LHCN-M2 (cell line): ENCODE measurements at regions not wholly inside any gene's neighbourhood (a gene's known extent, or its start where the extent isn't known, plus 50 kb on each side); places are given as distances from the start of the nearest gene placed in this dataset.

Source experiments
- DNase-seq: peaks from one replicate; pipeline ENCODE4 v3.0.0-alpha.2; 2012; ENCODE audit warnings: low read depth

GRCh38 chr7:84821671-84822534, 365.0 kb downstream of the SEMA3D start:
- no peak for DNase-seq

GRCh38 chr7:84820481-84820880, 366.4 kb downstream of the SEMA3D start:
- DNase-seq, result no peak

GRCh38 chr7:84817016-84817415, 369.8 kb downstream of the SEMA3D start:
- no peak for DNase-seq

- DNase-seq, result no peak
Observed at GRCh38 chr7:84813376-84813775, 373.5 kb downstream of the SEMA3D start.

- DNase-seq, result no peak
Observed at GRCh38 chr7:84812021-84812420, 374.8 kb downstream of the SEMA3D start.

- peak; percentile 92 for DNase-seq
Observed at GRCh38 chr7:84811362-84811761, 375.5 kb downstream of the SEMA3D start.

- DNase-seq, result no peak
Observed at GRCh38 chr7:84809877-84810276, 377.0 kb downstream of the SEMA3D start.

GRCh38 chr7:84803979-84804378, 382.9 kb downstream of the SEMA3D start:
- DNase-seq, result no peak

- peak; percentile 35 for DNase-seq
Observed at GRCh38 chr7:84801396-84801795, 385.5 kb downstream of the SEMA3D start.

GRCh38 chr7:84800846-84801245, 386.0 kb downstream of the SEMA3D start:
- peak; percentile 49 for DNase-seq

GRCh38 chr7:84799106-84799505, 387.8 kb downstream of the SEMA3D start:
- DNase-seq, result no peak

GRCh38 chr7:84792231-84792893, 394.5 kb downstream of the SEMA3D start:
- peak; percentile 93 for DNase-seq

GRCh38 chr7:84790882-84791281, 396.0 kb downstream of the SEMA3D start:
- peak; percentile 95 for DNase-seq

- no peak for DNase-seq
Observed at GRCh38 chr7:84786073-84786472, 400.8 kb downstream of the SEMA3D start.

GRCh38 chr7:84784450-84784849, 402.4 kb downstream of the SEMA3D start:
- no peak for DNase-seq

- DNase-seq, result peak; percentile 63
Observed at GRCh38 chr7:84783141-84783778, 403.6 kb downstream of the SEMA3D start.

- no peak for DNase-seq
Observed at GRCh38 chr7:84781838-84782237, 405.0 kb downstream of the SEMA3D start.

- no peak for DNase-seq
Observed at GRCh38 chr7:84780158-84781124, 406.4 kb downstream of the SEMA3D start.

GRCh38 chr7:84757761-84758160, 429.1 kb downstream of the SEMA3D start:
- DNase-seq, result no peak

- peak; percentile 95 for DNase-seq
Observed at GRCh38 chr7:84746353-84746752, 440.5 kb downstream of the SEMA3D start.

- DNase-seq, result peak; percentile 34
Observed at GRCh38 chr7:84744385-84744784, 442.5 kb downstream of the SEMA3D start.
